ENCODE measurements at regions not wholly inside any gene's neighbourhood (a gene's known extent, or its start where the extent isn't known, plus 50 kb on each side); places are given as distances from the start of the nearest gene placed in this dataset.
"Not testable (repeated sequence)": the region's sequence is repeated elsewhere in the genome, so short reads cannot be mapped to it uniquely, and the experiment has no call there.

GRCh38 chr13:58908019-58908679 lies 1255.6 kb downstream of the DIAPH3 start:
- DNase-seq (ENCODE audit: low read depth), result no peak

GRCh38 chr13:58919551-58919950 lies 1244.2 kb downstream of the DIAPH3 start:
- DNase-seq (ENCODE audit: low read depth), result no peak

GRCh38 chr13:58921129-58921528 lies 1242.6 kb downstream of the DIAPH3 start:
- no peak for DNase-seq (ENCODE audit: low read depth)

GRCh38 chr13:58926858-58927257 lies 1236.9 kb downstream of the DIAPH3 start:
- DNase-seq (ENCODE audit: low read depth), result no peak

GRCh38 chr13:58933475-58933874 lies 1230.3 kb downstream of the DIAPH3 start:
- DNase-seq (ENCODE audit: low read depth), result no peak

GRCh38 chr13:58935689-58936088 lies 1228.0 kb downstream of the DIAPH3 start:
- no peak for DNase-seq (ENCODE audit: low read depth)

- no peak for DNase-seq (ENCODE audit: low read depth)
Measured at GRCh38 chr13:58946274-58946673, 1217.5 kb downstream of the DIAPH3 start.

GRCh38 chr13:58949646-58950045 lies 1214.1 kb downstream of the DIAPH3 start:
- DNase-seq (ENCODE audit: low read depth), result no peak

GRCh38 chr13:58950911-58951310 lies 1212.8 kb downstream of the DIAPH3 start:
- DNase-seq (ENCODE audit: low read depth), result no peak

GRCh38 chr13:58953638-58954037 lies 1210.1 kb downstream of the DIAPH3 start:
- no peak for DNase-seq (ENCODE audit: low read depth)

GRCh38 chr13:58955546-58956385 lies 1208.0 kb downstream of the DIAPH3 start:
- DNase-seq (ENCODE audit: low read depth), result no peak

GRCh38 chr13:58958097-58958496 lies 1205.6 kb downstream of the DIAPH3 start:
- DNase-seq (ENCODE audit: low read depth), result not testable (repeated sequence)

GRCh38 chr13:58960888-58961287 lies 1202.8 kb downstream of the DIAPH3 start:
- DNase-seq (ENCODE audit: low read depth), result no peak

- DNase-seq (ENCODE audit: low read depth), result no peak
Measured at GRCh38 chr13:58963321-58963720, 1200.4 kb downstream of the DIAPH3 start.

- DNase-seq (ENCODE audit: low read depth), result no peak
Measured at GRCh38 chr13:58964048-58964447, 1199.7 kb downstream of the DIAPH3 start.

GRCh38 chr13:58977085-58977484 lies 1186.6 kb downstream of the DIAPH3 start:
- no peak for DNase-seq (ENCODE audit: low read depth)

GRCh38 chr13:58978331-58978730 lies 1185.4 kb downstream of the DIAPH3 start:
- DNase-seq (ENCODE audit: low read depth), result no peak

- DNase-seq (ENCODE audit: low read depth), result no peak
Measured at GRCh38 chr13:58979851-58980250, 1183.9 kb downstream of the DIAPH3 start.

- no peak for DNase-seq (ENCODE audit: low read depth)
Measured at GRCh38 chr13:58985845-58986244, 1177.9 kb downstream of the DIAPH3 start.

GRCh38 chr13:58989556-58989955 lies 1174.2 kb downstream of the DIAPH3 start:
- no peak for DNase-seq (ENCODE audit: low read depth)

GRCh38 chr13:58991826-58992477 lies 1171.8 kb downstream of the DIAPH3 start:
- no peak for DNase-seq (ENCODE audit: low read depth)

- DNase-seq (ENCODE audit: low read depth), result no peak
Measured at GRCh38 chr13:58992478-58993042, 1171.2 kb downstream of the DIAPH3 start.

GRCh38 chr13:58994077-58994476 lies 1169.7 kb downstream of the DIAPH3 start:
- no peak for DNase-seq (ENCODE audit: low read depth)

All from stimulated activated CD4-positive, alpha-beta T cell treated with anti-CD3 and anti-CD28 coated beads, Interleukin-2, amount 100 ng/mL, for 4 hours (primary cell).